GM18517 (cell line): ENCODE measurements at regions not wholly inside any gene's neighbourhood (a gene's known extent, or its start where the extent isn't known, plus 50 kb on each side); places are given as distances from the start of the nearest gene placed in this dataset.
"Not testable (repeated sequence)": the region's sequence is repeated elsewhere in the genome, so short reads cannot be mapped to it uniquely, and the experiment has no call there.

Experiments used
- ATAC-seq: cut with Tn5 transposase; IDR thresholded peaks from one replicate; pipeline ENCODE4 v1.9.1; 2021; ENCODE audit warnings: mild to moderate bottlenecking, moderate library complexity; ENCODE audit not compliant: unreplicated experiment

DNA sequence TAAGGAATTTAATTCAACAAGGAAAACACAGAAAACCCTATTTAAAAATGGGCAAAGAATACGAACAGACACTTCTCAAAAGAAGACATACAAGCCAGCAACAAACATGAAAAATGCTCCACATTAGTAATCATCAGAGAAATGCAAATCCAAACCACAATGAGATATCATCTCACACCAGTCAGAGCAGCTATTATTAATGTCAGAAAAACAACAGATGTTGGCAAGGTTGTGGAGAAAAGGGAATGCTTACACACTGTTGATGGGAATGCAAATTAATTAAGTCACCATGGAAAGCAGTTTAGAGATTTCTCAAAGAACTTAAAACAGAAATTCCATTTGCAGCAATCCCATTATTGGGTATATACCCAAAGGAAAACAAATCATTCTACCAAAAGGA, 55.2 kb downstream of the GCC1 start:
- ATAC-seq: no peak

DNA sequence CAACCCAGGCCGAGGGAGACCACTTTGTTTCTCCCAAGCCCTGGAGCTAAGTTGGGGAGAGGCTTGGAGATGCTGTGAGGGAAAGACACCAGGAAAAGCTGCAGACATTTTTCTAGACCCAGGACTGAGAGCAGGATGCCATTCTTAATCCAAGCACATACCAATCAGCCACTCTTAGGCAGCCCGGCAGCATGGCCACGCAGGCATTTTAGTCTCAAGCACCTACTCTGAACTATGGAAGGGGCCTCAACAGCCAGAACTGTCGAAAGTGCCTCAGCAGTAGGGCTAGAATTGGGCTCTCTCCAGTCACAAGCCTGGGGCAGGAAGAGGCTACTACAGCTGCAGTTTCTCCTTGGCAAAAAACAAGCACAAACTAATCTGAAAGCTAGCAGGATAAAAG, 57.8 kb downstream of the GCC1 start:
- no peak for ATAC-seq

DNA sequence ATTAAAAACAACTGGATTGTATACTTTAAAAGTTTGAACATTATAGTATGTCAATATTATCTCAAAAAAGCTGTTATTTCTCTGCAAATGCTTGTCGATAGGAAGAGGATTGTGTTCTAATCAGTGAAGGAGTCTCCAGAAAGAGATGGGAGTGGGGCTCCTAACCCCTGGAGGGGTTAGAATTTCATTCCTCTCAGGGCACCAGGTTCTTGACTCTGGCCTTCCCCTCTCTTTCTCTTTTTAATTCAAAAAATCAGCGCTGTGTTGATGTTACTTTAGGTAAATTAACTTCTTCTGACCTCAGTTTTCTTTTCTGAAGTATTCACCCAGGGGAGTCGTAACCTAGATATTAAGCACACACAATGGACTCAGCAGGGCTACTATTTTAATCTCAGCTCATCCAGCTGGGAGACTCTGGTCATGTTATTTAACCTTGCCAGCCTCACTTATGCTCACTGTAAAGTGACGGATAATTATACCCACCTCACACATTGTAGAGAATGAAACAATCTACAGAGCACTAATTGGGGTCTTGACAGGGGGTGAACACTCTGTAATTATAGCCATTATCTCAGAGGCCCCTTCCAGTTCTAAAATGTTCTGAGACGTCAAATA, 59.4 kb downstream of the GCC1 start:
- ATAC-seq: no peak

- ATAC-seq: no peak
Measured at GRCh38 chr7:127516320-127516719, 69.1 kb downstream of the GCC1 start.

DNA sequence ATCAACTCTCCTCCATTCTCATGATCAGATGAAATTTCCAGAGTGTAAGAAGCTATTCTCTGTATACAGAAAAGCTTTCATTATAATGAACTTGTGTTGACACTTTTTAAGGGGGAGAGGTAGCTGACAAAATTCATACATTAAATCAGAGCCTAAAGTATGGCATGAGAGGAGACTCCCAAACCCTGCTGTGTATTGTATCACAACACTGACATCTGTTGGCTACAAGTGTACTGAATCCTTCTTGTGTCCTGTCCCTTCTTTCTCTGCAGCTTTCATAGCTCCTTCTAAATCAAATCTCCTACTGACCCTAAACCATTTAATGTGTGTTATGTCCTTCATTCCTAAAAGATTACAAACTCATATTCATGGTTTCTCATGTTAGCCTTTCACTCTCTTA, 70.9 kb downstream of the GCC1 start:
- ATAC-seq: no peak

- no peak for ATAC-seq
Measured at GRCh38 chr7:127513311-127513710, 72.1 kb downstream of the GCC1 start.

DNA sequence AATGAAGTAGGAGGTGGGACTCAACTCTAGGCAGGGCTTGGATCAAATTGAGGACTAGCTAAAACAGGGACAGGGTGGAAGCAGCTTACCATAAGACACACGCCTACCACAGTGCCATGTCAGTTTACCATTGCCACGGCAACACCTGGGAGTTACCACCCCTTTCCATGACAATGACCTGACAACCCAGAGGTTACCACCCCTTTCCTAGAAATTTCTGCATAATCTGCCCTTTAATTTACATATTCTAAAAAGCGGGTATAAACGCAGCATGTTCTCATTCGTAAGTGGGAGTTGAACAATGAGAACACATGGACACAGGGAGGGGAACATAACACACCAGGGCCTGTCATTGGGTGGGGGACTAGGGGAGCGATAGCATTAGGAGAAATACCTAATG, 72.7 kb downstream of the GCC1 start:
- ATAC-seq: no peak

DNA sequence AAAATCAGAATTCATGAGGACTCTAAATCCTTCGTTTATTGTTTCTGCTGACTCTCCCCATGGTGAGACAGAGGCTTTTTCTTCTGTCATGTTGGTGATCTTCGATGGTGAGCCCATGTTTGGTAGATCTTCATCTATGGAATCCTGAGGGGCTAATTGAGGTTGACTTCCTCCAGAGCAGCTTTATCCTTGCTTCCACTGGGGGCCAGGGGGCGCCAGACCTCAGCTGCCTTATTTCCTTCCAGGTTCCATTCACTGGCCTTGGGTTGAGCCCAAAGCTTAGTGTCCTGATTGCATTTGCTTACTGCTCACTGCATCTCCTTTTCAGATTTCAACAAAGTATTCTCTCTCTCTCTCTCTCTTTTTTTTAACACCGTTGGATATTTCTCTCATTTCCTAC, 80.7 kb downstream of the GCC1 start:
- ATAC-seq: no peak

- no peak for ATAC-seq
Measured at GRCh38 chr7:127501817-127502216, 83.6 kb downstream of the GCC1 start.

DNA sequence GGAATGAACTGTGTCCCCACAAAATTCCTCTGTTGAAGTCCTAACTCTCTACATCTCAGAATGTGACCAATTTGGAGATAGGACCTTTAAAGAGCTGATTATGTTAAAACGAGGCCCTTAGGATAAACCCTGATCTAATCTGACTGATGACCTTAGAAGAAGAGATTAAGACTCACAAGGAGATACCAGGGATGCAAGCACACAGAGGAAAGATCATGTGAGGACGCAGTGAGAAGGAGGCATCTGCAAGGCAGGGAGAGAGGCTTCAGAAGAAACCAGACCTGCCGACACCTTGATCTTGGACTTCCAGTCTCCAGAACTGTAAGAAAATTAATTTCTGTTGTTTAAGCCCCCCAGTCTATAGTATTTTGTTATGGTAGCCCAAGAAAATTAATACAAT, 94.9 kb upstream of the ZNF800 start:
- no peak for ATAC-seq

DNA sequence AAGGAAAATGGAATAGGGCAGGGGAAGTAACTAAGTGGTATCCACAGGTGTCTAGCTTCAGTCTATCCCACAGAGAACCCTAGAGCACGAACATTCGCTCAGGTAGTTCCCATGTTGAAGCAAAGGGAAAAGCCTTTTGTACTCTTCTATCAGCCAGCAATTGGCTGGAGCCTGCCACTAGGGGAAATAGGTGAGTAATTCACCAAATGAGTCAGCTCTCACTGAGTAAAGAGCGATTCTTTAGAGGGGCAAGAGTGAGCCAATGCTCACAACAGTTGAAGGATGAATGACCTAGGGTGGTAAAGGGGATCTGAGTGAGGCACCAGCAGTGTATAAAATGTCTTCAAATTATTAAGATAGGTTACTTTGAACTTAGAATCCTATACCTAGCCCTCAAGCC, 94.1 kb upstream of the ZNF800 start:
- ATAC-seq: no peak

GRCh38 chr7:127485482-127485881, 93.0 kb upstream of the ZNF800 start:
- ATAC-seq: no peak

DNA sequence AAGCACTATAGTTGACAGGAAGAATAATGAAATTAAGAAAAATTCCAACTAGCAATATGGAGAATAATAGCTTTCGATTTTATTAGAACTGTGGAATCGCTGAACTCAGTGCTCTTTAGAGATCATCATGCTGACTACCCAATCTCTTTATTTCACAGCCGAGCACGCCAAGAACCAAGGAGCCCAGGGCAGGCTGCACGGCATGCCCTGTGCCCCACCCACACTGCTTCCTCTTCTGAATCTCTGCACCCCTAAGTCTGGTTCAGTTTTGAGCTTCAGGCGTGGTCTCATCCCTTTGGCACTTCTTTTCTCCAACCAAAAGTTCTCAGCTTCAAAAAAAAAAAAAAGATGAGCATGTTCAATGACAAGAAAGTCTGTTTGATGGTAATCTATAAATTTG, 92.4 kb upstream of the ZNF800 start:
- no peak for ATAC-seq

DNA sequence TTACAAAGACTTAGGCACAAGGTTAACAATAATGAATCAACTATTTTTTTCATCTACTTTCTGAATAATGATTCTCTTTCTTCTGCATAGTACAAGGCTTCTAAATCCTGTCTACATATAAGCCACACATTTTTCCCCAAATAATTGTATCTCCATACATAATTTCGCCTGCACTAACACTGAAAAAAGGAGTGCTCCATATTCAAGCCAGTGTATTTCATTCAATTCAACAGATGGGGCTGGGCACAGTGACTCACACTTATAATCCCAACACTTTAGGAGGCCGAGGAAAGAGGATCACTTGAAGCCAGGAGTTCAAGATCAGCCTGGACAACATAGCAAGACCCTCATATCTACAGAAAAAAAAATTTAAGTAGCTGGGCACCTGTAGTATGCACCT, 86.0 kb upstream of the ZNF800 start:
- ATAC-seq: no peak

- no peak for ATAC-seq
Measured at GRCh38 chr7:127478024-127478355, 85.5 kb upstream of the ZNF800 start.

DNA sequence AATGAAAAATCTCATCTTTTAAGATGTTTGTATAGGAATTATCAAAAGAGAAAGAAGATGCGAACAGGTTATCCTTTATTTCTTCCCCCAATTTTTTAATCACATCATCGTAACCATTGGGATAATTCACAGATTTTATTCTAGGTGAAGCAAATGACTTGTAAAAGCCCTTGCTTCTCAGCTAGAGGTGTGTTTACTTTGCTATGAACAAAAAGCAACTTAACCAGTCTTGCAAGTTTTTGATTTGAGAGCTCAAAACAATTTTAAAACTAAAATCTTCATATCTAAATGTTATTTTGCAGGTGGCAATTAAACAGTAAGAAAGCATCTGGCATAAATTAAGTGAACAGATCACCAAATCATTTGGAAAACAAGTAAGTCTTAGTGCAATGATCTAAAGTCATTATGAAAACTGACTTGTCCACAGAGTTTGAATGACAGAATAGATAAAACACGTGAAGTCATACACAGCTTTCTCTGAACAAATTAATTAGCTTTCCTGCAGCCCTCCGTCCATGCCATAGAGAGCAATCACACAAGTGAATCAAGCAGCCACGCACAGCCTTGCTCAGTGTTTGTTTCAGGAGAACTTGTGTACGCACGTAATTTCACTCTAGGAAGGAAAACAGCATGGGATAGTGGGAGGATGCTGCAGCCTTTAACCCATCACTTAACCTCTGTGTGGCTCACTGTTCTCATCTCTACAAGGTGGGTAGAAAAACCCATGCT, 85.0 kb upstream of the ZNF800 start:
- ATAC-seq: no peak

- no peak for ATAC-seq
Measured at GRCh38 chr7:127476618-127477017, 84.1 kb upstream of the ZNF800 start.

DNA sequence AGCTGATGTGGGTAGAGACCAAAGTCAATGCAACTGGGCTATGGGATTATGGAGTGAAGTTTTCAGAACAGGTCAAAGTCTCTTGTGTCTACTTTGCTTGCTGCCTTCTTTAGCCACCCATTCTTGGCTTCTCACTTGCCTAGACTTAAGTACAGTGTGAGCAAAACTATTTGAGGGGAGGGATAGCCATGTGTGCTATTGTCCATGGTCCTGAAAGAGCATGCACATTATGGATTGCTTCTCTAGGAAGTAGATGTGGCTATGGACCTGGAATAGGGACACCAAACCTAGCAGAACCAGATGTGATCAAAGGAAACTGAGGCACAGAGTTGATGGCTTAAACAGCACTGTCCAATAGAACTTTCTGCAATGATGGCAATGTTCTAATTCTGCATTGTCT, 81.9 kb upstream of the ZNF800 start:
- no peak for ATAC-seq

GRCh38 chr7:127473409-127473808, 80.9 kb upstream of the ZNF800 start:
- no peak for ATAC-seq

- no peak for ATAC-seq
Measured at GRCh38 chr7:127460077-127460476, 67.6 kb upstream of the ZNF800 start.

- ATAC-seq: not testable (repeated sequence)
Measured at GRCh38 chr7:127451258-127451657, 58.8 kb upstream of the ZNF800 start.

GRCh38 chr7:127448566-127448965, 56.1 kb upstream of the ZNF800 start:
- no peak for ATAC-seq

DNA sequence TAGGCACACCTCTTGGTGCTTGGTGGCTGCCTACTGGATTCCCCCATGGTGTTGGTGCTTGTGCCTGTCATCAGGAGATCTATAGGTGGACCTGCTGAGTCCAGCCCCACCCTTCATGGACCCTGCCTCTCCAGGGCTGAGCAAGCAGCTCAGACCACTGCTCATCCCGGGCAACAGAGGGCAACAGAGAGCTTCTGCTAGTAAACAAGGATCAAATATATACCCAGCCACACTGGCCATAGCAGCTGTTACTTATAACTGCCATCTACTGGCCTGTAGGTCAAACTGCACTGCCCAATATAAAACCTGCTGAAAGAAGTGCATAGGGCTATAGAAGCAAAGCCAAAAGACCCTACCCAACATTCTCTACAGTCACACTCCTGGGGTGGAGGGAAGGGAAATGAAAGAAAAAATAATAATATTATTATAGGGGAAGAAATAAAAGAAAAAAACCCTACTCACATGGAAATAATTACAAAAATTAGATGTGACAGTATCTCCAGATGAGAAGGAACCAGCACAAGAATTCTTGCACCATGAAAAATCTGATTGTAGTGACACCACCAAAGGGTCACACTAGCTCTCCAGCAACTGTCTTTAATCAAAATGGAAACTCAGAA, 54.9 kb upstream of the ZNF800 start:
- ATAC-seq: peak; percentile 100
